T-cell (primary cell): ENCODE measurements at regions not wholly inside any gene's neighbourhood (a gene's known extent, or its start where the extent isn't known, plus 50 kb on each side); places are given as distances from the start of the nearest gene placed in this dataset.
"Not testable (repeated sequence)": the region's sequence is repeated elsewhere in the genome, so short reads cannot be mapped to it uniquely, and the experiment has no call there.

Experiments used
- ATAC-seq, 4 experiments: fragments of 200-7000 bp in 3 of 4; fragments of 150-1000 bp in 1 of 4; cut with Tn5 transposase; replicated peaks in 1 of 4; 1 replicate in 3 of 4; 2 replicates in 1 of 4; pipeline ENCODE4 v1.10.0; 2021; ENCODE audit warnings: moderate library complexity in 3 of 4, mild to moderate bottlenecking in 2 of 4, moderate number of reproducible peaks in 1 of 4
- CTCF ChIA-PET, 2 donors: fragments of 300-600 bp; sonication (Branson Sonifier 250); formaldehyde crosslinking; loops; one replicate each; lab custom pipeline; 2022; ENCODE audit warnings: antibody characterized with exemption in 2 of 2; lab: Charles Lee
- POLR2A ChIA-PET, 2 donors: fragments of 300-600 bp; sonication (Branson Sonifier 250); formaldehyde crosslinking; loops; one replicate each; lab custom pipeline; 2022; ENCODE audit warnings: antibody characterized with exemption in 2 of 2; lab: Charles Lee
- DNase-seq, 35 experiments: peaks; one replicate each; pipeline versions ENCODE4 v3.0.0 to v3.0.0-alpha.2; 2013 to 2023
- H3K27ac ChIP-seq: one replicate; pipeline ENCODE4 v1.5.1; 2013; ENCODE audit warnings: low read length
- H3K27me3 ChIP-seq, 2 experiments: replicated peaks in 1 of 2; 1 replicate in 1 of 2; 2 replicates in 1 of 2; pipeline versions ENCODE4 v1.6.1 to v1.7.0; 2013; ENCODE audit warnings: low read length in 1 of 2, mixed read lengths in 1 of 2; ENCODE audit not compliant: control insufficient read depth in 2 of 2, insufficient read depth in 2 of 2; ENCODE audit errors: extremely low read depth in 1 of 2
- H3K36me3 ChIP-seq, 2 donors: 1 replicate in 1 of 2; 2 replicates in 1 of 2; pipeline versions ENCODE4 v1.6.1 to v1.7.0; 2013; ENCODE audit warnings: low read length in 1 of 2; ENCODE audit not compliant: control insufficient read depth in 2 of 2, insufficient read depth in 1 of 2; ENCODE audit errors: extremely low read depth in 1 of 2
- H3K4me1 ChIP-seq, 2 experiments: 1 replicate in 1 of 2; 2 replicates in 1 of 2; pipeline versions ENCODE4 v1.6.1 to v1.7.0; 2013; ENCODE audit warnings: low read length in 2 of 2, mixed read lengths in 1 of 2; ENCODE audit not compliant: insufficient read depth in 2 of 2, control insufficient read depth in 1 of 2; ENCODE audit errors: extremely low read depth in 1 of 2
- H3K4me3 ChIP-seq, 2 donors: 1 replicate in 1 of 2; 2 replicates in 1 of 2; pipeline versions ENCODE4 v1.5.1 to v1.7.0; 2013; ENCODE audit warnings: mild to moderate bottlenecking in 2 of 2, low read length in 1 of 2, moderate library complexity in 1 of 2; ENCODE audit not compliant: control insufficient read depth in 1 of 2; ENCODE audit errors: extremely low read depth in 1 of 2
- H3K9me3 ChIP-seq: 2 replicates; pipeline ENCODE4 v1.7.0; 2013
- H3K27ac Mint-ChIP-seq, 2 donors: one replicate each; pipeline ENCODE4 v1.8.0; 2020 to 2021; ENCODE audit warnings: mild to moderate bottlenecking in 2 of 2, mixed read lengths in 2 of 2
- H3K27me3 Mint-ChIP-seq, 2 donors: one replicate each; pipeline ENCODE4 v1.8.0; 2021 to 2022; ENCODE audit warnings: mixed read lengths in 2 of 2
- H3K36me3 Mint-ChIP-seq: one replicate; pipeline ENCODE4 v1.8.0; 2021; ENCODE audit warnings: mixed read lengths
- H3K4me1 Mint-ChIP-seq, 3 donors: one replicate each; pipeline ENCODE4 v1.8.0; 2020 to 2022; ENCODE audit warnings: mixed read lengths in 3 of 3, mild to moderate bottlenecking in 1 of 3
- H3K4me3 Mint-ChIP-seq, 3 donors: one replicate each; pipeline ENCODE4 v1.8.0; 2020 to 2022; ENCODE audit warnings: mild to moderate bottlenecking in 3 of 3, mixed read lengths in 3 of 3, moderate library complexity in 3 of 3
- H3K9me3 Mint-ChIP-seq, 3 donors: one replicate each; pipeline ENCODE4 v1.8.0; 2020 to 2022; ENCODE audit warnings: mixed read lengths in 3 of 3
- WGBS: methylation state at CpG from one replicate; pipeline ENCODE4 v1.1.5; 2013; ENCODE audit warnings: missing lambda C conversion rate; ENCODE audit not compliant: insufficient coverage; 5-methylcytosine and 5-hydroxymethylcytosine counted together

DNA sequence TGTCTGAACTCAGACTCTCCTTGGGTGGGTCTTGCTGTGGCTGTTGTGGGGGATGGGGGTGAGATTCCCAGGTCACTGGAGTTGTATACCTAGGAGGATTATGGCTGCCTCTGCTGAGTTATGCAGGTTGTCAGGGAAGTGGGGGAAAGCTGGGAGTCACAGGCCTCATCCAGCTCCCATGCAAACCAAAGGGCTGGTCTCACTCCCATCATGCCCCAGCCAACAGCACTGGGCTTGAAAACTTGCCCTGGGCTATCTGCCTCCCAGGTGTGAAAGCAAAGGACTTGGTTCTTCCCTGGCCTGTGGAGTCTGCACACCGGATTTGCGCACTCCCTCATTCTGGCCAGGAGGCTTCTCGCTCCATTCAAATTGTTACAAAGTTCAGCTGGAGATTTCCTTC lies 97.3 kb upstream of the BNIP2 start:
- H3K36me3 Mint-ChIP-seq, H3K27ac ChIP-seq, H3K4me3 Mint-ChIP-seq, H3K27me3 Mint-ChIP-seq, POLR2A ChIA-PET, H3K9me3 Mint-ChIP-seq, CTCF ChIA-PET, H3K36me3 ChIP-seq, DNase-seq, H3K9me3 ChIP-seq, H3K4me3 ChIP-seq, ATAC-seq: not testable (repeated sequence)
- peaks cover 0 to 13% of the 10 kb centered on the region in 2 experiments for H3K27me3 ChIP-seq
- peak overlapping the region in 1 of 2 donors; percentile 29 for H3K27ac Mint-ChIP-seq
- H3K4me1 ChIP-seq = peaks cover 12 to 18% of the 10 kb centered on the region in 2 experiments
- 100% methylated on average over 3 of the region's 3 CpGs for WGBS
- H3K4me1 Mint-ChIP-seq = peaks cover 38 to 56% (median 51%) of the 10 kb centered on the region in 3 donors

DNA sequence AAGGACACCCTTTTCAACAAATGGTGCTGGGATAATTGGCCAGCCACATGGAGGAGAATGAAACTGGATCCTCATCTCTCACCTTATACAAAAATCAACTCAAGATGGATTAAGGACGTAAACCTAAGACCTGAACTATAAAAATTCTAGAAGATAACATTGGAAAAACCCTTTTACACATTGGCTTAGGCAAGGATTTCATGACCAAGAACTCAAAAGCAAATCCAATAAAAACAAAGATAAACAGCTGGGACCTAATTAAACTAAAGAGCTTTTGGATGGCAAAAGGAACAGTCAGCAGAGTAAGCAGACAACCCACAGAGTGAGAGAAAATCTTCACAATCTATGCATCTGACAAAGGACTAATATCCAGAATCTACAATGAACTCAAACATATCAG lies 96.9 kb upstream of the BNIP2 start:
- H3K4me3 ChIP-seq, DNase-seq: not testable (repeated sequence)
- peaks cover 38 to 52% (median 47%) of the 10 kb centered on the region in 3 donors for H3K4me1 Mint-ChIP-seq

DNA sequence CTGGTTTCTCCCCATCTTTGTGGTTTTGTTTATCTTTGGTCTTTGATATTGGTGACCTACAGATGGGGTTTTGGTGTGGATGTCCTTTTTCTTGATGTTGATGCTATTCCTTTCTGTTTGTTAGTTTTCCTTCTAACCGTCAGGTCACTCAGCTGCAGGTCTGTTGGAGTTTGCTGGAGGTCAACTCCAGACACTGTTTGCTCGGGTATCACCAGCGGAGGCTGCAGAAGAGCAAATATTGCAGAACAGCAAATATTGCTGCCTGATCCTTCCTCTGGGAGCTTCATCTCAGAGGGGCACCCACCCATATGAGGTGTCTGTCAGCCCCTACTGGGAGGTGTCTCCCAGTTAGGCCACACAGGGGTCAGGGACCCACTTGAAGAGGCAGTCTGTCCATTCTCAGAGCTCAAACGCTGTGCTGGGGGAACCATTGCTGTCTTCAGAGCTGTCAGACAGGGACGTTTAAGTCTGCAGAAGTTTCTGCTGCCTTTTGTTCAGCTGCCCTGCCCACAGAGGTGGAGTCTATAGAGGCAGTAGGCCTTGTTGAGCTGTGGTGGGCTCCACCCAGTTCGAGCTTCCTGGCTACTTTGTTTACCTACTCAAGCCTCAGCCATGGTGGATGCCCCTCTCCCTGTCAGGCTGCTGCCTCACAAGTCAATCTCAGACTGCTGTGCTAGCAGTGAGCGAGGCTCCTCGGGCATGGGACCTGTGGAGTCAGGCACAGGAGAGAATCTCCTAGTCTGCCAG lies 94.8 kb upstream of the BNIP2 start:
- ATAC-seq, H3K27me3 Mint-ChIP-seq, DNase-seq, H3K27ac ChIP-seq, CTCF ChIA-PET, H3K27me3 ChIP-seq, H3K4me3 ChIP-seq, H3K9me3 ChIP-seq, H3K36me3 ChIP-seq, H3K36me3 Mint-ChIP-seq, POLR2A ChIA-PET: not testable (repeated sequence)
- H3K4me1 ChIP-seq = peaks cover 5 to 13% of the 10 kb centered on the region in 2 experiments
- peak overlapping the region in 1 of 3 donors; percentile 14 for H3K4me3 Mint-ChIP-seq
- peaks cover 29 to 46% (median 36%) of the 10 kb centered on the region in 3 donors for H3K4me1 Mint-ChIP-seq
- H3K9me3 Mint-ChIP-seq = peaks cover 2 to 10% (median 6%) of the 10 kb centered on the region in 3 donors
- WGBS = 94% methylated on average over 5 of the region's 8 CpGs
- peak overlapping the region in 1 of 2 donors; percentile 31 for H3K27ac Mint-ChIP-seq

More for the DNA sequence above, 96.9 kb upstream of the BNIP2 start:
- H3K36me3 ChIP-seq, ATAC-seq, H3K27me3 ChIP-seq, H3K9me3 Mint-ChIP-seq, POLR2A ChIA-PET, H3K27ac ChIP-seq, H3K9me3 ChIP-seq, CTCF ChIA-PET, H3K36me3 Mint-ChIP-seq, H3K4me3 Mint-ChIP-seq, H3K27me3 Mint-ChIP-seq: not testable (repeated sequence)
- peaks cover 7 to 14% of the 10 kb centered on the region in 2 experiments for H3K4me1 ChIP-seq
- WGBS = no CpG with 5 or more reads among the region's 1 CpG
- H3K27ac Mint-ChIP-seq = peak overlapping the region in 1 of 2 donors; percentile 29

DNA sequence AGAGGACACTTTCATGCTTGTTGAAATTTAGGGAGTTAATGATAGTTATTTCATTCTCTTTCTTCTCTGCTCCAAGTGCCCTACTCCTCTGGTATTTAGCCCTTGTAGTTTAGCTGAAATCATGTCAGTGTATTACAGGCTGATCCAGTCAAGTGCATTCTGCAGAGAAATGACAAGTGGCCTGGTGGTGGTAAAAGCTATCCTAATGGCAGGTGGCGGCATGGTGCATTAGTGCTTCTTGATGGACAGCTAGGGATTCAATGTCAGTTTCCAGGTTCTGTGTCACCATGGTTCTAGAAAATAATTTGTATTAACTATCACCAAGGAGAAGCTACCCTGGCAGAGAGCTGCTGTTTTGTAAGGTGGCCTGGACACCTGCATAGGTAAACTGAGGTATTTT lies 90.0 kb upstream of the BNIP2 start:
- no peak overlapping the region for H3K4me3 ChIP-seq
- no CpG with 5 or more reads among the region's 1 CpG for WGBS
- CTCF ChIA-PET = no interaction called here
- Mint-ChIP-seq H3K4me1 (peaks cover 7 to 11% (median 9%) of the 10 kb centered on the region in 3 donors), H3K27me3 (peaks cover 0 to 1% of the 10 kb centered on the region in 2 donors), H3K27ac (no peak overlapping the region), H3K36me3 (peaks cover 3% of the 10 kb centered on the region), H3K9me3 (peaks cover 0 to 10% (median 2%) of the 10 kb centered on the region in 3 donors), H3K4me3 (no peak overlapping the region)
- H3K9me3 ChIP-seq = no peaks in the 10 kb centered on the region
- H3K27ac ChIP-seq = no peak overlapping the region
- DNase-seq (no peak), ATAC-seq (no peak)
- POLR2A ChIA-PET = no interaction called here
- H3K27me3 ChIP-seq = peaks cover 0 to under 1% of the 10 kb centered on the region in 2 experiments
- H3K36me3 ChIP-seq = no peaks in the 10 kb centered on the region
- H3K4me1 ChIP-seq = peaks cover 0 to 7% of the 10 kb centered on the region in 2 experiments

DNA sequence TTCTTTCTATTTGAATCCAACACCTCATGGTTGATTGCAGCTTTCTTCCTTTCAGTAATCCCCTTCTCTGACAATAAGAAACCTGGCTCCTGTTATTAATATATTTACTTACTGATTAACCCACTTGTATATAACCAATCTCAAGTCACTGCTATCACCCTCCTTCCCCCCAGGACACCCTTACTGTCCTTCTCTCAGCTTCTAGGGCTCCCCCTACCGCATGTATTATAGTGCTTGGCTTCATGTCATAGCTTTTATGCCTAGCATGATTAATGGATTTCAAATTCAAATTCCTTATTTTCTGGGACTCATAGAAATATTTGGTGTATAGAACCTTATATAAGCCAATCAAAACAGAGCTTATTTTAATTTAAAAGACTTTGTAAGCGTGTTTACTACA lies 75.7 kb upstream of the BNIP2 start:
- no peak for ATAC-seq

DNA sequence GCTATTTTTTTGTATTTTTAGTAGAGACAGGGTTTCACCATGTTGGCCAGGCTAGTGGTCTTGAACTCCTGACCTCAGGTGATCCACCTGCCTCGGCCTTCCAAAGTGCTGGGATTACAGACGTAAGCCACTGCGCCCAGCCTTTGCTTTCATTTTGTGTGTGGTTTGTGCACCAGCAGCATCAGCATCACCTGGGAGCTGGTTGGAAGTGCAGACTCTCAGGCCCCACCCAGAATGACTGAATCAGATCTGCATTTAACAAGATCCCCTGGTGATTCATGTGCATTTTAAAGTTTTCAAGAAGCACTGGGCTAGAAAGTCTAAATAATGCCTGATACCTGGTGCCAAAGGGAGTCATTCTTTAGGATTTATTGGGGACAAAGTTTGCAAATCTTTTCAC lies 73.4 kb upstream of the BNIP2 start:
- CTCF ChIA-PET = interaction anchor here in 1 of 2 donors (0.7 kb wide), 1 partner anchor 9 kb away, joined by 4 read pairs; no protein-coding TSS in a partner anchor

More for the DNA sequence above, 75.7 kb upstream of the BNIP2 start:
- CTCF ChIA-PET = interaction anchor here in 1 of 2 donors (1.4 kb wide), 1 partner anchor 152 kb away, joined by 6 read pairs; no protein-coding TSS in a partner anchor
- no peak overlapping the region for H3K4me3 ChIP-seq
- POLR2A ChIA-PET = interaction anchor here in 1 of 2 donors (0.5 kb wide), 1 partner anchor 358 kb away, joined by 4 read pairs; no protein-coding TSS in a partner anchor
- DNase-seq = no peak
- no peaks in the 10 kb centered on the region for H3K36me3 ChIP-seq
- no peaks in the 10 kb centered on the region for H3K27me3 ChIP-seq
- WGBS = no CpG with 5 or more reads among the region's 2 CpGs
- H3K4me1 ChIP-seq = peaks cover 0 to 2% of the 10 kb centered on the region in 2 experiments
- no peaks in the 10 kb centered on the region for H3K9me3 ChIP-seq
- Mint-ChIP-seq H3K27ac (no peak overlapping the region), H3K4me1 (peaks cover 0 to 5% (median 3%) of the 10 kb centered on the region in 3 donors), H3K9me3 (no peaks in the 10 kb centered on the region), H3K27me3 (peaks cover 0 to under 1% of the 10 kb centered on the region in 2 donors), H3K36me3 (no peaks in the 10 kb centered on the region), H3K4me3 (no peak overlapping the region)
- no peak overlapping the region for H3K27ac ChIP-seq

More for the DNA sequence above, 73.4 kb upstream of the BNIP2 start:
- Mint-ChIP-seq H3K4me1 (peaks cover 0 to 5% (median 3%) of the 10 kb centered on the region in 3 donors), H3K4me3 (no peak overlapping the region), H3K27me3 (no peaks in the 10 kb centered on the region), H3K9me3 (no peaks in the 10 kb centered on the region), H3K36me3 (no peaks in the 10 kb centered on the region), H3K27ac (no peak overlapping the region)
- POLR2A ChIA-PET = no interaction called here
- WGBS = 67% methylated on average over 3 of the region's 3 CpGs
- no peak for ATAC-seq
- no peaks in the 10 kb centered on the region for H3K27me3 ChIP-seq
- DNase-seq = no peak
- no peak overlapping the region for H3K27ac ChIP-seq
- H3K36me3 ChIP-seq = no peaks in the 10 kb centered on the region
- no peak overlapping the region for H3K4me3 ChIP-seq
- no peaks in the 10 kb centered on the region for H3K9me3 ChIP-seq
- H3K4me1 ChIP-seq = peaks cover 0 to 2% of the 10 kb centered on the region in 2 experiments
